Fibroblast of skin of right biceps (primary cell): ENCODE measurements at regions not wholly inside any gene's neighbourhood (a gene's known extent, or its start where the extent isn't known, plus 50 kb on each side); places are given as distances from the start of the nearest gene placed in this dataset.

Experiments used
- DNase-seq: peaks from one replicate; pipeline ENCODE4 v3.0.0-alpha.2; 2013

- no peak for DNase-seq
Measured at GRCh38 chr11:70751142-70751734, 352.9 kb downstream of the CTTN start.

GRCh38 chr11:70755410-70756158, 357.3 kb downstream of the CTTN start:
- peak; percentile 58 for DNase-seq

GRCh38 chr11:70756341-70756740, 358.0 kb downstream of the CTTN start:
- no peak for DNase-seq

- DNase-seq = no peak
Measured at GRCh38 chr11:70756756-70757155, 358.4 kb downstream of the CTTN start.

GRCh38 chr11:70757241-70757640, 358.9 kb downstream of the CTTN start:
- DNase-seq = no peak

- DNase-seq = no peak
Measured at GRCh38 chr11:70758206-70758605, 359.9 kb downstream of the CTTN start.

- DNase-seq = no peak
Measured at GRCh38 chr11:70759846-70760245, 361.5 kb downstream of the CTTN start.

GRCh38 chr11:70760416-70761020, 362.2 kb downstream of the CTTN start:
- no peak for DNase-seq

- DNase-seq = no peak
Measured at GRCh38 chr11:70761094-70761907, 363.0 kb downstream of the CTTN start.

- no peak for DNase-seq
Measured at GRCh38 chr11:70761908-70762337, 363.6 kb downstream of the CTTN start.

- DNase-seq = no peak
Measured at GRCh38 chr11:70762810-70763209, 364.5 kb downstream of the CTTN start.

GRCh38 chr11:70763606-70764005, 365.3 kb downstream of the CTTN start:
- no peak for DNase-seq

- no peak for DNase-seq
Measured at GRCh38 chr11:70764356-70764905, 366.1 kb downstream of the CTTN start.

GRCh38 chr11:70766901-70767300, 368.6 kb downstream of the CTTN start:
- no peak for DNase-seq

GRCh38 chr11:70768346-70769095, 370.2 kb downstream of the CTTN start:
- DNase-seq = no peak

- no peak for DNase-seq
Measured at GRCh38 chr11:70769106-70769505, 370.8 kb downstream of the CTTN start.

- no peak for DNase-seq
Measured at GRCh38 chr11:70769521-70769920, 371.2 kb downstream of the CTTN start.

GRCh38 chr11:70771099-70771885, 373.0 kb downstream of the CTTN start:
- no peak for DNase-seq

- no peak for DNase-seq
Measured at GRCh38 chr11:70772950-70773349, 374.6 kb downstream of the CTTN start.

GRCh38 chr11:70775386-70776075, 377.2 kb downstream of the CTTN start:
- DNase-seq = no peak
